ENCODE measurements at regions not wholly inside any gene's neighbourhood (a gene's known extent, or its start where the extent isn't known, plus 50 kb on each side); places are given as distances from the start of the nearest gene placed in this dataset.

GRCh38 chr7:1344981-1345701 is 112.5 kb downstream of the UNCX start:
- TF ChIP-seq EZH2 (IDR thresholded peaks at IDR 0.05; ENCODE audit: low read depth) (no peak), CTCF (conservative IDR thresholded peaks at IDR 0.05) (no peak)

Measured in PC-9 (cell line).